ENCODE measurements at regions not wholly inside any gene's neighbourhood (a gene's known extent, or its start where the extent isn't known, plus 50 kb on each side); places are given as distances from the start of the nearest gene placed in this dataset.
"Not testable (repeated sequence)": the region's sequence is repeated elsewhere in the genome, so short reads cannot be mapped to it uniquely, and the experiment has no call there.

DNA sequence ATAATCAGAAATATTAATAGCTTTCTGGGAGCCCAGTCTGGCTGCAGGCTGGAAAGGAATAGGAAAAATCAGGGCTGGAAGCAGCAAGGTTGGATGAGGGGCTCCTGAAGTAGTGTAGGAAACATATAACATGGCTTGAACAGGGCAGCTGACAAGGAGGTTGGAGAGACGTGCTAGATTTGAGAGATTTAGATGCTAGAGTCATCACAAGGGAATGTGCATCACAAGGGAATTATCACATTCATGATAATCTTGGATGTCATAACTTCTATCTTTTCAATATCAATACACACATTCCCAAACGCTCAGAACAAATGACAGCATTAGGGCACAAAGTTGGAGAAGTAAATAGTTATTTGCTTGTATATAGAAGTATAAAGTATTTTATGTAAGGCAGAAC lies 120.9 kb upstream of the EGFR start:
- DNase-seq (ENCODE audit: low spot score): no peak

- DNase-seq (ENCODE audit: low spot score): no peak
Observed at GRCh38 chr7:54898659-54899340, 120.0 kb upstream of the EGFR start.

DNA sequence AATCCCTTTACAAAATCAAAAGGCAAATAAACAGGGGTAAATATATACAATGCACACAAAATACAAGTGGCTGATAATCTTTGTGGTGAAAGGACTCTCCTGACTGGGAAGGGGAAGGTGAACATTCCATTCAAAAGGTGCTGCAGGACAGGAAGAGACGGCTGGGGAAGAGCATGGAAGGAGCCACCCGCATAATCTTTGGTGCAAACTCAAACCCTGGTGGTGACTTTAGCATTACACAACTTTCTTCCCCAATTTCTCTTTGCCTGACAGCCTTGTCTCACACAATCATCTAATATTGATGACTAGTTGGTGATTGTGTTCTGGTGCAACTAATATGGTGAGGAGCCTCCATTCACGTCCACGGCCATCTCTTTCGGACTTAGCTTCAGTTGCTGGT lies 117.0 kb upstream of the EGFR start:
- no peak for DNase-seq (ENCODE audit: low spot score)

- DNase-seq (ENCODE audit: low spot score): no peak
Observed at GRCh38 chr7:54904130-54904529, 114.7 kb upstream of the EGFR start.

DNA sequence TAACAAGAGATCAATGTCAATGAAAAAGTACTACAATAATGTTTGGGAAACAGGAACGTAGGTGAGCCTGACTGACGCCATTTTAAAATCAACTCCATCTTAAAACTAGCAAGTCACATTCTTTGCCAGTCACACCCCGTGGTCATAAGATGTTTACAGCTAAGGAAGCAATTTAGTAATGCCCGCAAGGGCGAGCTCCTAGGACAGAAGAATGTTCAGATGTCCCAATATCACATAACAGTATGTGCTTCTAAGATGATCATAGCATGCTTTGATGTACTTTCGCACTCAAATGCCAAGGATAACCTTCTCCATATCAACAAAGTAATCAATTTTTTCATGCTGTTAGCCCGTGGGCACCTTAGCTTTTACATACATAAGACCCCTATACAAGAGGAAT lies 113.8 kb upstream of the EGFR start:
- DNase-seq (ENCODE audit: low spot score): no peak

GRCh38 chr7:54906963-54907362 lies 111.9 kb upstream of the EGFR start:
- no peak for DNase-seq (ENCODE audit: low spot score)

- no peak for DNase-seq (ENCODE audit: low spot score)
Observed at GRCh38 chr7:54907981-54908380, 110.8 kb upstream of the EGFR start.

DNA sequence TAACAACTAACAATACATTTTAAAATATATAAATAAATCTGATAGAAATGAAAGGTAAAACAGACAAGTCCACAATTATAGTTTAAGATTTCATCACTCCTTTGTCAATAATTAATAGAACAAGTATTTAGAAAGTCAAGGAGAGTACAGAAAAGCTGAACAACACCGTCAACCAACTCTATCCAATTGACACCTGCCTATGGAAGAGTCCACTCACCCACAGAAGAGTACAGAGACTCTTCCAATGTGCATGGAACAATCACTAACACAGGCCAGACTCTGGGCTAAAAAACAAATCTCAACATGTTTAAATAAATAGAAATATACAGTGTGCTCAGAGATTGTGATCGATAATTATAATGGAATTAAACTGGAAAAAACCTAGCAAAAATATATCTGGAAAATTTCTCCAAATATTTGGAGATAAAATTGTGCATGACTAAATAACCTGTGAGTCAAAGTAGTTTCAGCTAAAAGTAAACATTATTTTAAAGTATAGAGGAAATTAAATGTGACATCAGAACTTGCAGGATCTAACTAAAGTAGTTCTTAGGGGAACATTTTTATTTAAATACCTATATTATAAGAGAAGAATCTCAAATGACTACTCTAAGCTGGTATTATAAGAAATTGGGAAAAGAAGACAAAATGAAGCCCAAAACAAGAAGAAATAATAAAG lies 109.9 kb upstream of the EGFR start:
- no peak for DNase-seq (ENCODE audit: low spot score)

DNA sequence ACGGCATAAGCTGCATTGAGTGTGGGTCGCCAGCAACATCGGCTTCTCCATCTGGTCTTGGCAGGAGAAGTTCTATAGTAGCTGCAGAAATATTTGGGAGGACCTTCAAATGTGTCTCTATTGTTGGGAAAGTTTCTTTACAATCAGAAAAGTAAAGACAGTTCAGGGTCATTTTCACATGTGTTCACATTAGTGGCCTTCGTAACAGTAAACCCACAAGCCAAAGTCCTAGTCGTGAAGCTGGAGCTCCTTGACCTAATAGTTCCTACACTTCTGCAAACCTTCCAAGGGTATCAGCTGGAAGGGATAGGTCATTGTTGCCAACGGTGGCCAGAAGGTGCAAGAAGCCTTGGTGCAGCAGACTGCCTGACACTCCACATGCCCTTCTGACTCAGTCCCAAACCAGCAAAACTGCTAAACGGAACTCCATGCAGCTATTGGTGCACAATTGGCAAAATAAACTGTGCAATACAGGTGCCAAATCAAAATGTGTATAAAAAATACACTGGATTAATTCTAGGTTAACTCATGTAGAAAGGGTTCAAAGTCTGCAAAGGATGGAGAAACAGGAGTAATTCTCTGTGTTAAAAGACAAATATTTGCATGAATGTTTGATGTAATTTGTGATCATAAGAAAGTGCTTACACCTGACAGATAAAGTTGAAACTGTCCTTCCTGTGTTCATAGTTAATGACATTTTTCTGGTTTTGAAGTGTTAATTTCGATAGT lies 102.8 kb upstream of the EGFR start:
- no peak for DNase-seq (ENCODE audit: low spot score)

DNA sequence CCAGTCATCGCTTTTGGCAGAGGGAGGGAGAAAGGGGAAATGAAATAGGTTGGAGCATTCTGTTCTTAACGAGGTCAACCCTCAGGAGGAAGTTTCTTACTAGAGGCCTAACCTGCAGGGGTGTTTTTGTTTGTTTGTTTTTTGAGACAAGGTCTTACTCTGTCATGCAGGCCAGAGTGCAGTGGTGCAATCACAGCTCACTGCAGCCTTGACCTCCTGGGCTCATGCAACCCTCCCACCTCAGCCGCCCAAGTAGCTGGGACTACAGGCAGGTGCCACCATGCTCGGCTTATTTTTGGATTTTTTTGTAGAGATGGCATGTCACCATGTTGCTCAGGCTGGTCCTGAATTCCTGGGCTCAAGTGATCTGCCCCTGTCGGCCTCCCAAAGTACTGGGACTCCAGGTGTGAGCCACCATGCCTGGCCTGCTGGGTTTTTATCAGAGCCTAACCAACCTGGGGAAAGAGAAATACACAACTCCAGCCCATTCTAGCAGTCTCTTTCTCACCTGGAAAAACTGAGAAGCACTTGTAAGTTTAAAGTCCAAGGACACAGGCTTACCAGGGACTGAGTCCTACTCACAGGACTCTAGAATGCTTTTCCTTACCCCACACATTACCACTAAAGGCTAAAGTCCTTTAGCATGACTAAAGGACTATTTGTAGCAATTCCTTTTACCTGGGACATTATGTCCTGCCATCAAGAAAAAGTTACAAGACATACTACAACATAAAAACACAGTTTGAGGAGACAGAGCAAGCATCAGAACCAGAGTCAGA lies 101.0 kb upstream of the EGFR start:
- no peak for DNase-seq (ENCODE audit: low spot score)

DNA sequence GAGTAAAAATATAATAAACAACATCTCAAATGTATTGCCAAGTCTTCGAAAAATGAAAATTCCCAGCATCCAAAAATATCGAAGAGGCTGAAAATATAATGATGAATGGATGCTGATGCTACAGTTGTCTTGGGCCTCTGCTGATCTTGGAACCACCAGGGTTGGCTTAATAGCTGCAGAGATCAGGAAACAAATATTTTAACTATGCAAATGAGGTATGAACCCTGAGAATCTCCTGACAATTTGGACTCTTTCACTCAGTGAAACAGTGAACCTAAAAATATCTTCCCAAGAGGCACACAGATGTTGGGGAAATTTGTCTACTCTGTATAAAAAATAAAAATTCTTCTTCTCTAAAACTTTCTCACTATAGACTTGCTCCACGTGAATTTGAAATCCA lies 97.7 kb upstream of the EGFR start:
- DNase-seq (ENCODE audit: low spot score): no peak

DNA sequence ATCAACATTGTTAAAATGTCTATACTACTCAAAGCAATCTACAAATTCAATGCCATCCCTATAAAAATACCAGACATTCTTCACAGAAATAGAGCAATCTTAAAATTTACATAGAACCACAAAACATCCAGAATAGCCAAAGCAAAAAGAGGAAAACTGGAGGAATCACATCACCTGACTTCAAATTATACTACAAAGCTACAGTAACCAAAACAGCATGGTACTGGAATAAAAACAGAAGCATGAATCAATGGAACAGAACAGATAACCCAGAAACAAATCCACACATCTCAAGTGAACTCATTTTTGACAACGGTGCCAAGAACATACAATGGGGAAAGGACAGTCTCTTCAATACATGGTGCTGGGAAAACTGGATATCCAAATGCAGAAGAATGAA lies 87.3 kb upstream of the EGFR start:
- no peak for DNase-seq (ENCODE audit: low spot score)

- DNase-seq (ENCODE audit: low spot score): peak; percentile 85
Observed at GRCh38 chr7:54932818-54933543, 85.8 kb upstream of the EGFR start.

DNA sequence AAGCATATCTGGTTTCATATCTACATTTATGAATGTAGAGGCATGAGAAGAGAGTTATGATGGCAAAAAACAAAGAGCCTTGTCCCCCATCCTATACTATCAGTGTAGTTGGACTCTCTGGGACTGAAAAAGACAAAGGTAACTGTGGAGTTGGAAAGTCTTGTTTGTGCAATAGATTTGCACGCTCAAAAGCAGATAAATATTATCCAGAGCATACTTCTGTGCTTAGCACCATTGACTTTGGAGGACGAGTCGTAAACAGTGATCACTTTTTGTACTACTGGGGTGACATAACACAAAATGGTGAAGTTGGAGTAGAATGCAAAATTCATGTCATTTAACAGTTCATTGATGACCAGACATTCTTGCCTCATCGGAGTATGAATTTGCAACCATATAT lies 85.2 kb upstream of the EGFR start:
- no peak for DNase-seq (ENCODE audit: low spot score)

DNA sequence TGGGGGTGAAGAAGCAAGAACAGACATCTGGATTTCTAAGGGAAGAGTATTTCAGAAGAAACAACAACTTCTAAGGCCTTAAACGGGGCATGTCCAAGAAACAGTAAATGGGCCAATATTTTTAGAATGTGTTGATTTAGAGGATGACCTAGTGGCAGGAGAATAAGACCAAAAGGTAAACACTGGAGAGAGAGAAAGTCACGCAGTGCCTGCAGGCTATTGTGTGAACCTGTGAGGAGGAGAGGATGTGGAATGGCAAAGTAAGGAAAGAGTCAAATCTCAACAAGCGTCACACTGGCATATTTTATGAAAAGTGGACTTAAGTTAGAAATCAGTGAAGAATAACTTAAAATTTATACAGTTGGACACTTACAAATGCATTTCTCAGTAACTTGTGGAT lies 78.1 kb upstream of the EGFR start:
- no peak for DNase-seq (ENCODE audit: low spot score)

DNA sequence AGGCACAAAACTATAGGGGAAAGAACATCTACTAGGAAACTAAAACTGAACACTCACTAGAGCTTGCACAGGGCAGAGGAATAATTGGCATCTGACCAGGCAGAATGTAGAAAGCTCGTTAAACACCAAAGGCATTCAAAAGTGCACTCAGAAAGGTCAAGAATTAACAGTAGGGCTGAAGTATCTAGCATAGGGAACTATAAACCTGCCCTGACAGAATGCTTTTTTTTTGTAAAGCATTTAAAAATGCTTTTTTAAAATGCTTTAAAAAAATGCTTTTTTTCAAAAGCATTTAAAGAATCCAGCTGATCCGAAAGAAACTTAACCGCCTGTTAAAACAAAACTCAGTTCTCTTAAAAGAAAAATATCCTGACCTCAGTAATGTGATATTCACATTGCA lies 74.6 kb upstream of the EGFR start:
- peak; percentile 77 for DNase-seq (ENCODE audit: low spot score)

DNA sequence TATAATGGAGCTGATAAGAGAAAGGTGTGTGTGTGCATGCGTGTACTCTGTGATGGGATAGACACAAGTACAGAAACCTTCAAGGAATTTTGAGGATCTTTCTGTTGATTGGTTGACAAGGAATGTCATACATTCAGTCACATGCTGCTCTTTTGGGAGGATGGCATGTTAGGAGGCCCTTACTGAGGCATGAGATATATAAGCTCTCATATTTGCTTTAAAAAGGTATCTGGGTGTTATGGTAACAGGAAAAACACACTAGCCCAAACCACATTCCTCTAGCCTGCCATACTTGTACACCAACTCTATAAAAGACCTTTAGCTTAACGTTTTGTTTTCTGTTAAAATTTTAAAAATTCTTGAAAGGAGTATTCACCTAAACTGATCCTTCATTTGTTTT lies 72.5 kb upstream of the EGFR start:
- DNase-seq (ENCODE audit: low spot score): peak; percentile 26

GRCh38 chr7:54946764-54947163 lies 72.1 kb upstream of the EGFR start:
- no peak for DNase-seq (ENCODE audit: low spot score)

DNA sequence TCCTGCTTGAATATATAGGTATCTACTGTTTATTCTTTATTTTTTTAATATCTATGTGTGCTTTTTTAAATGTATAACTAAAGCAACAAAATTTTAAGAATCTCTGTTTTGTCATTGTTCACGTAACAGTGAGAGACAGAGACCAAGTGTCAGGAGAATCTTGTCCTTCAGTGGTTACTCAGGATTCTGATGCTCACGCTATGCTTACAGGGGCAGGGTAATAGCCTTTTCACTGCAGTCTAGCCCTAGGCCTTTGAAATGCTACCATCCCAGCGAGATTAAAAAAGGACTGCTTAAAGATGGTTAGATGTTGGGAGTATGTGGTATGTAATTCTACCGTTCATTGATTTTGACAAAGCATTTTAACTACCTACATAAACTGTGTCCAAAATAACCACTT lies 71.6 kb upstream of the EGFR start:
- no peak for DNase-seq (ENCODE audit: low spot score)

GRCh38 chr7:54949514-54949913 lies 69.3 kb upstream of the EGFR start:
- not testable (repeated sequence) for DNase-seq (ENCODE audit: low spot score)

DNA sequence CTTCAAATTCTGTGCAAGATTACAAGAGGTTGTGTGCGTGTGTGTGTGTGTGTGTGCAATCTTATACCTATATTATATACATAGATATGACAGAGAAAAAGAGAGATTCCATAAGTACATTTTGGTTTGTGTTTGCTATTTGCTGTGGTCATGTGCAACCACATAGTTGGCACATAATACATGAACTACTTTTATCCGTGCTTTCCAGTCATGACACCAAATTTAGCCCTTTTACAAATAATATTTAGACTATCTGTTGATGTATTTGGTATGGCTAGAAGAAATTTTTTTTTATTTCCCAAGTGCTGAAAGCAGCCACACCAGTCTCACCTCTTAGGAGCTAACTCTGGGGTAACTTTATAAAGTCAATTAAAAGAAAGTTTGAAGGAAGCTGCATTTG lies 63.5 kb upstream of the EGFR start:
- no peak for DNase-seq (ENCODE audit: low spot score)
